Renal pelvis (tissue), 1 donor: ENCODE measurements at regions not wholly inside any gene's neighbourhood (a gene's known extent, or its start where the extent isn't known, plus 50 kb on each side); places are given as distances from the start of the nearest gene placed in this dataset.
A peak's percentile ranks its signal among the peaks of the same experiment; 100 is the strongest.
"Not testable (repeated sequence)": the region's sequence is repeated elsewhere in the genome, so short reads cannot be mapped to it uniquely, and the experiment has no call there.

Experiments
- DNase-seq: peaks from one replicate; pipeline ENCODE4 v3.0.0-alpha.2; 2013

GRCh38 chr9:96064826-96065481 lies 189.5 kb downstream of the ERCC6L2 start:
- DNase-seq, result no peak

GRCh38 chr9:96062854-96063253 lies 187.4 kb downstream of the ERCC6L2 start:
- no peak for DNase-seq

- no peak for DNase-seq
Measured at GRCh38 chr9:96062031-96062430, 186.5 kb downstream of the ERCC6L2 start.

GRCh38 chr9:96061293-96061987 lies 185.9 kb downstream of the ERCC6L2 start:
- DNase-seq, result no peak

GRCh38 chr9:96058218-96058617 lies 182.7 kb downstream of the ERCC6L2 start:
- DNase-seq, result no peak

- DNase-seq, result no peak
Measured at GRCh38 chr9:96057155-96057554, 181.7 kb downstream of the ERCC6L2 start.

GRCh38 chr9:96056226-96056625 lies 180.7 kb downstream of the ERCC6L2 start:
- no peak for DNase-seq

- DNase-seq, result not testable (repeated sequence)
Measured at GRCh38 chr9:96054248-96054647, 178.8 kb downstream of the ERCC6L2 start.

- DNase-seq, result no peak
Measured at GRCh38 chr9:96052686-96053085, 177.2 kb downstream of the ERCC6L2 start.

GRCh38 chr9:96051423-96051822 lies 175.9 kb downstream of the ERCC6L2 start:
- DNase-seq, result no peak

- DNase-seq, result no peak
Measured at GRCh38 chr9:96050861-96051155, 175.3 kb downstream of the ERCC6L2 start.

GRCh38 chr9:96050048-96050860 lies 174.8 kb downstream of the ERCC6L2 start:
- no peak for DNase-seq

- DNase-seq, result peak; percentile 79
Measured at GRCh38 chr9:96048956-96049831, 173.7 kb downstream of the ERCC6L2 start.

- peak; percentile 90 for DNase-seq
Measured at GRCh38 chr9:96048104-96048955, 172.8 kb downstream of the ERCC6L2 start.

- no peak for DNase-seq
Measured at GRCh38 chr9:96047741-96048103, 172.2 kb downstream of the ERCC6L2 start.

GRCh38 chr9:96047116-96047639 lies 171.7 kb downstream of the ERCC6L2 start:
- no peak for DNase-seq

GRCh38 chr9:96045811-96046210 lies 170.3 kb downstream of the ERCC6L2 start:
- no peak for DNase-seq

GRCh38 chr9:96044401-96044800 lies 168.9 kb downstream of the ERCC6L2 start:
- DNase-seq, result no peak

- peak; percentile 61 for DNase-seq
Measured at GRCh38 chr9:96040591-96041461, 165.3 kb downstream of the ERCC6L2 start.

GRCh38 chr9:96038914-96039313 lies 163.4 kb downstream of the ERCC6L2 start:
- DNase-seq, result no peak
